ENCODE measurements at regions not wholly inside any gene's neighbourhood (a gene's known extent, or its start where the extent isn't known, plus 50 kb on each side); places are given as distances from the start of the nearest gene placed in this dataset.
A peak's percentile ranks its signal among the peaks of the same experiment; 100 is the strongest.

DNA sequence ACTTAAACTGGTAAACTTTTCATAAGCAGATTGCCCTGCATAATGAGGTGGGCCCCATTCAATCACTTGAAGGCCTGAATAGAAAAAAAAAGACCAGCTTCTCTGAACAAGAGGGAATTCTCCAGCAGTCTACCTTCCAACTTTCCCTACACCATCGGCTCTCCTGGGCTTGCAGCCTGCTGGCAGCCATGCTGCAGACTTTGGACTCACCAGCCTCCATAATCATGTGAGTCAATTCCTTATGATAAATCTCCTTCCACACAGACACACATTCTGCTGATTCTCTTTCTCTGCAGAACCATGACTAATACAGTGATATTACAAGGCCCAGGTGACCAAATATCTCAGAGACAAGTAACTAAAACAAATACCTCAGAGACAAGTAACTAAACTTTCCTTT is 113.8 kb upstream of the WDR17 start:
- FAIRE-seq (no peak), DNase-seq (ENCODE audit: low read depth) (peak; percentile 72)
- Histone ChIP-seq H3K27me3 (ENCODE audit: control insufficient read depth, insufficient read depth, low read length) (no peaks in the 10 kb centered on the region), H3K36me3 (ENCODE audit: control insufficient read depth, insufficient read depth, low read length) (no peaks in the 10 kb centered on the region), H3K4me3 (ENCODE audit: low read depth, low read length) (no peak overlapping the region)
- TF ChIP-seq CTCF (IDR thresholded peaks at IDR 0.05; ENCODE audit: insufficient read depth, low read length, severe bottlenecking): no peak

DNA sequence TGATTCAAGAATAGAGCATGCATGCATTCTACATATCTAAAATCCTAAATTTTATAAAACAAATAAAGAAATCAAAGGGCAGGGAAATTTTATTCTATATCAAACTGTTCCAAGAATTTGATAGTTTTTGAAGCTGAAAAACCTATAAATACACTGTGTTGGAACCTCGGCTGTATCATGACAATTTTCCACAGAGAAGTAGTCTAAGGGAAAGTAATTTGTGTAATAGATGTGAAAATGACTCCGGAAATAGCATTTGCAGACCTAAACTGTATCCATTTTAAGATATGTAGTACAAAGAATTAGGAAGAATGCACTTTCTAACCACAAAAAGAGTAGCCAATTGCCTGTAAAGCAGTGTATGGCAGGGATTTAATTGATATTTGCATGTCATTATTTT is 112.5 kb upstream of the WDR17 start:
- no peak for TF ChIP-seq CTCF (IDR thresholded peaks at IDR 0.05; ENCODE audit: insufficient read depth, low read length, severe bottlenecking)
- no peak overlapping the region for H3K4me3 ChIP-seq (ENCODE audit: low read depth, low read length)
- H3K36me3 ChIP-seq (ENCODE audit: control insufficient read depth, insufficient read depth, low read length): no peaks in the 10 kb centered on the region
- no peak for DNase-seq (ENCODE audit: low read depth)
- FAIRE-seq: no peak
- no peaks in the 10 kb centered on the region for H3K27me3 ChIP-seq (ENCODE audit: control insufficient read depth, insufficient read depth, low read length)

DNA sequence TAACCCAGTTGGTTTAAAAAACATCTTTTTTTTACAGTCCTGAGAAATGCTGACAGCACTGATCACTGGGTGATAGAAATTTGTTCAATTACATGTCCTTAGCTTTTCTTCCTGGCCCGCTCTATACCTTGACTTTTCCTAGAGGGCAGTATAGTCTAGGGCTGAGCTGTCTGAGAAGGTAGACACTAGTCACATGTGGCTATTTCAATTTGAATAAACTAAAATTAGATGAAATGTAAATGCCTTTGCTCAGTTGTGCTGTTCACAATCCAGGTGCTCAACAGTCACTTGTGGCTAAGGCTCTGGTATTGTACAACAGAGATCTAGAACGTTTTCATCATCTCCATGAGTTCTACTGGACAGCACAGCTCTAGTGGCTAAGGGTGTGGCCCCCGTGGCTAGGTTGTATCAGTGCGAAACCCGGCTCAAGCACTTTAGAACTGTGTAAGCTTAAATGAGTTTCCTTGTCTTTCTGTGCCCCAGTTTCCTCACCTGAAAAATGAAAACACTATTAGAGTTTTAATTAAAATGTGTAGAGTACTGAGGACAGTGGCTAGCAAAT is 111.6 kb upstream of the WDR17 start:
- Histone ChIP-seq H3K4me3 (ENCODE audit: low read depth, low read length) (no peak overlapping the region), H3K36me3 (ENCODE audit: control insufficient read depth, insufficient read depth, low read length) (no peaks in the 10 kb centered on the region), H3K27me3 (ENCODE audit: control insufficient read depth, insufficient read depth, low read length) (no peaks in the 10 kb centered on the region)
- no peak for DNase-seq (ENCODE audit: low read depth)
- no peak for TF ChIP-seq CTCF (IDR thresholded peaks at IDR 0.05; ENCODE audit: insufficient read depth, low read length, severe bottlenecking)
- FAIRE-seq: no peak

DNA sequence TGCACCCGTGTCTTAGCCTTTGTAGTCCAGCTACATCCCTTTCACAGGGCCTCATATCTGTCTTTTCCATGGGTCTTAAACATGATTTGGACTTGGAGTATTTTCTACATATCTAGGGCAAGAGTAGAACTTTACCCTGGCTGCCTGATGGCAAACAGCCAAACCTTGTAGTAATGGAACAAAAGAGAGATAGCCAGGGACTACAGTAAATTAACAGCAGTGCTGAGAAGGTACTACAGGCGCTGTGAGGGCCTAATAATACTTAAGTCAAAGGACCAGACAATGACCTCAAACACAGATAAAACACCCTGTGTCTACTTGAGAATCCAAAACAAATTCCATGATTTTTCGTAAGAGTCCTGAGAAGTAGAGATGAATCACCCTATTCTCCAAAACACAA is 111.0 kb upstream of the WDR17 start:
- Histone ChIP-seq H3K4me3 (ENCODE audit: low read depth, low read length) (no peak overlapping the region), H3K27me3 (ENCODE audit: control insufficient read depth, insufficient read depth, low read length) (no peaks in the 10 kb centered on the region), H3K36me3 (ENCODE audit: control insufficient read depth, insufficient read depth, low read length) (no peaks in the 10 kb centered on the region)
- no peak for DNase-seq (ENCODE audit: low read depth)
- no peak for FAIRE-seq
- no peak for TF ChIP-seq CTCF (IDR thresholded peaks at IDR 0.05; ENCODE audit: insufficient read depth, low read length, severe bottlenecking)

DNA sequence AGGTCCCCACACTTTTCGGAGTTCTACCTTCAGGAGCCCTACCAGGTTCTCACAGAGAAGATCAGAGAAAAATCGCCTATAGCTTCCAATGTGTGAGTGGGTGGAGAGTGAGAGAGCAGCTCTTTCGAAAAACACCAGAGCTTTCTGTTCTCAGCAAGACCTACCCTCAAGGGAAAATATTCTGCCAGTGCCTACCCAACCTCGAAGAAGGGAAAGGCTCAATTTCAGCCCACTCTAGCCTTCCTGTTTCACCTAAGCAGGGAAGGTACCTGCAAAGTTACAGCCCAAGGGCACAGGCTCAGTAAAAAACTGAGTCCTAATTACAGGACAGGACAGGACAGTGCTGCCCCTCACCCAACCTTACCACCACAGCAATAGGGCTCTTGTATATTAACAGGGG is 104.0 kb upstream of the WDR17 start:
- TF ChIP-seq CTCF (IDR thresholded peaks at IDR 0.05; ENCODE audit: insufficient read depth, low read length, severe bottlenecking): no peak
- Histone ChIP-seq H3K36me3 (ENCODE audit: control insufficient read depth, insufficient read depth, low read length) (no peaks in the 10 kb centered on the region), H3K4me3 (ENCODE audit: low read depth, low read length) (no peak overlapping the region), H3K27me3 (ENCODE audit: control insufficient read depth, insufficient read depth, low read length) (no peaks in the 10 kb centered on the region)
- FAIRE-seq (no peak), DNase-seq (ENCODE audit: low read depth) (no peak)

- Histone ChIP-seq H3K4me3 (ENCODE audit: low read depth, low read length) (no peak overlapping the region), H3K36me3 (ENCODE audit: control insufficient read depth, insufficient read depth, low read length) (no peaks in the 10 kb centered on the region), H3K27me3 (ENCODE audit: control insufficient read depth, insufficient read depth, low read length) (no peaks in the 10 kb centered on the region)
- no peak for TF ChIP-seq CTCF (IDR thresholded peaks at IDR 0.05; ENCODE audit: insufficient read depth, low read length, severe bottlenecking)
- DNase-seq (ENCODE audit: low read depth): no peak
- FAIRE-seq: no peak
These were observed 95.6 kb upstream of the WDR17 start for GRCh38 chr4:175970072-175970471.

Measured in bronchial epithelial cell (primary cell).